ENCODE measurements at regions not wholly inside any gene's neighbourhood (a gene's known extent, or its start where the extent isn't known, plus 50 kb on each side); places are given as distances from the start of the nearest gene placed in this dataset.

- TF ChIP-seq CHD2 (IDR thresholded peaks at IDR 0.05; ENCODE audit: low read length, partially characterized antibody), result no peak
- TF ChIP-seq CTCF (IDR thresholded peaks at IDR 0.05), result no peak
- TF ChIP-seq FOXM1 (IDR thresholded peaks at IDR 0.05; ENCODE audit: low read depth), result no peak
- TF ChIP-seq JUND (IDR thresholded peaks at IDR 0.05), result no peak
- no peak for TF ChIP-seq POLR2AphosphoS5 (IDR thresholded peaks at IDR 0.05; ENCODE audit: low read depth, low read length)
- no peak for TF ChIP-seq IRF3 (IDR thresholded peaks at IDR 0.05; ENCODE audit: low read depth, low read length)
- no peak for TF ChIP-seq TEAD4 (IDR thresholded peaks at IDR 0.05; ENCODE audit: borderline replicate concordance, insufficient read depth)
- no peak for TF ChIP-seq MAX (IDR thresholded peaks at IDR 0.05; ENCODE audit: low read depth)
- TF ChIP-seq TAF1 (IDR thresholded peaks at IDR 0.05; ENCODE audit: borderline replicate concordance, low read depth, low read length), result no peak
These were observed 138.2 kb downstream of the SNX18 start for GRCh38 chr5:54655761-54656160.

Measured in SK-N-SH (cell line).